ENCODE measurements at regions not wholly inside any gene's neighbourhood (a gene's known extent, or its start where the extent isn't known, plus 50 kb on each side); places are given as distances from the start of the nearest gene placed in this dataset.
"Not testable (repeated sequence)": the region's sequence is repeated elsewhere in the genome, so short reads cannot be mapped to it uniquely, and the experiment has no call there.

- no peak for DNase-seq (ENCODE audit: low read depth in 2 of 2, low spot score in 1 of 2)
Measured at GRCh38 chr3:102904629-102905028, 469.8 kb downstream of the ZPLD1 start.

DNA sequence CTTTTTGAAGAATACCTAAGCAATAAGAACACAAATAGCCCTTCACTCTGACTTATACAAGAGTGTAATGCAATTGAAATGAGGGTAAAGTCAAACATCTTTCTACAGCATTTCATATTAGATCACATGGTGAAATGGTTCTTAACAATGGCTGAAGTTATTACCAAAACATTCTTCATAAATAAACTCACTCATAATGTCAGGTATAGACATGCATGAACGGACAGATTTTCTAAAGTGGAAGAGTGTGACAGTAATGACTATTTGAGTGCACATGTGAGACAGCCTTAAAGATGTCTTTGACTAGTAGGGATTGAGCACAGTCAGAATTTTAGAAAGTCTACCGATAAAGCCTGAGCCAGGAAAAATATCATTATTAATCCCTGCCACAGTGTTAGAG, 471.0 kb downstream of the ZPLD1 start:
- DNase-seq (ENCODE audit: low read depth in 2 of 2, low spot score in 1 of 2) = no peak

- no peak for DNase-seq (ENCODE audit: low read depth in 2 of 2, low spot score in 1 of 2)
Measured at GRCh38 chr3:102906818-102907217, 472.0 kb downstream of the ZPLD1 start.

- DNase-seq (ENCODE audit: low read depth in 2 of 2, low spot score in 1 of 2) = no peak
Measured at GRCh38 chr3:102909904-102910303, 475.1 kb downstream of the ZPLD1 start.

DNA sequence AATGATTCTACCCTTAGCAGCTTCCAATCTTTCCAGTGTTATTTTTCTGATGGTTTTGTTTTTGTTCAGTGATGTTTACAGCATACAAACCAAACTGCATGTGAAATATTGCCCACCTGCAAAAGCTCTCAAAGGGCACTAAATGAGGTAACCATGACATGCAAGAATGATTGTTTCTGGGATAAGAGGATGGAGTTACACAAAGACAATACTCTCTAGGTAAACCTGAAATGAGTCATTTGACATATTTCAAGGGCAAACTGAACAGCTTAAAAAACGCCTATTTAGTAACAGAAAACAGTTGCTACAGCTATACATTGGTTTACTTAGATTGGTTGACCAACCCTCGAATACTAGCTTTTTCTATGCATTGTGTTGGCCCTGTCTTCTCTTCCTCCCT, 481.7 kb downstream of the ZPLD1 start:
- no peak for DNase-seq (ENCODE audit: low read depth in 2 of 2, low spot score in 1 of 2)

DNA sequence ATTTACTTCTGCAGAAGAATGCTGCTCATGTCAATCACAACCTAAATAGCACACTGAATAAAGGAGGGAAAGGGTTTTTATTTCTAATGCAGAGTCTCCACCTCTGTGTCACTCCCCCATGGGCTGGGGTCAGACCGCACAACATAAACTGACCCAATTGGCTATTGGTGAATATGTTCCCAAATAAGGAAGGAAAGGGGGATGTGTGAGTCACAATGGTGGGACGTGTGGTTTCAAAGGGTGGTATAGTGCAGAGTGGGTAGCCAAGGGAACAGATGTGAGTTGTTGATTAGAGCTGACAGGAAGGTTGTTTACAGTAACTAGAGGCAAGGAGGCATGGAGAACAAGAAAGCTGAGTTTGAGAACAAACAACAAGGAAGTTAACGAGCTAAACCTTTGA, 491.8 kb downstream of the ZPLD1 start:
- DNase-seq (ENCODE audit: low read depth in 2 of 2, low spot score in 1 of 2) = no peak

GRCh38 chr3:102933377-102933776, 498.6 kb downstream of the ZPLD1 start:
- DNase-seq (ENCODE audit: low read depth in 2 of 2, low spot score in 1 of 2) = no peak

GRCh38 chr3:102936511-102937045, 501.8 kb downstream of the ZPLD1 start:
- DNase-seq (ENCODE audit: low read depth in 2 of 2, low spot score in 1 of 2) = no peak

DNA sequence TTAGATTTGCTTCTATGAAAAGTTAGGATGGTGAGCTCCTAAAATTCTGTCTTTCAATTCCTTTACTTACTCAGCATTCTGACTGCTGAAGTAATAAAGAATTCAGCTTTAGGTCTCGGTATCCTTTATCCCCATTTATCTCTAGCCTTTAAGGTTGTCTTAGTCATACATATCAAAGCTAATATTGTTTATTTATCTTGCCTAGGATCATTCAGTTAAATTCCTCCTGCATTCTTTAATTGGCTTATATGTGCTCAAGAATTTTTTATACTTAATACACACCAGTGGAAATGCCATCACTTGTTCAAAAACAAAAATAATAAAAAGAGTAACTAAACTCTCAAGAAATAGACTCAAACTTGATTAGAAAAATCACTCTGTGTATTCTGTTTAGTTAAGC, 507.0 kb downstream of the ZPLD1 start:
- DNase-seq (ENCODE audit: low read depth in 2 of 2, low spot score in 1 of 2) = no peak

DNA sequence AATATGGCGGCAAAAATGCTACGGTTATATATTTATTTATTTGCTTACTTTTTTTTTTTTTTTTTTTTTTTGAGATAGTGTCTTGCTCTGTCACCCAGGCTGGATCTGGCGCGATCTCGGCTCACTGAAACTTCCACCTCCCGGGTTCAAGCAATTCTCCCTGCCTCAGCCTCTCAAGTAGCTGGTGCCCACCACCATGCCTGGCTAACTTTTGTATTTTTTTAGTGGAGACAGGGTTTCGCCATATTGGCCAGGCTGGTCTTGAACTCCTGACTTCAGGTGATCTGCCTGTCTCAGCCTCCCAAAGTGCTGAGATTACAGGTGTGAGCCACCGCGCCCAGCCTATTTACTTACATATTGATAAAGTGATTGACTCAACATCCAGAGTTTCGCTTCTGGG, 511.6 kb downstream of the ZPLD1 start:
- not testable (repeated sequence) for DNase-seq (ENCODE audit: low read depth in 2 of 2, low spot score in 1 of 2)

DNA sequence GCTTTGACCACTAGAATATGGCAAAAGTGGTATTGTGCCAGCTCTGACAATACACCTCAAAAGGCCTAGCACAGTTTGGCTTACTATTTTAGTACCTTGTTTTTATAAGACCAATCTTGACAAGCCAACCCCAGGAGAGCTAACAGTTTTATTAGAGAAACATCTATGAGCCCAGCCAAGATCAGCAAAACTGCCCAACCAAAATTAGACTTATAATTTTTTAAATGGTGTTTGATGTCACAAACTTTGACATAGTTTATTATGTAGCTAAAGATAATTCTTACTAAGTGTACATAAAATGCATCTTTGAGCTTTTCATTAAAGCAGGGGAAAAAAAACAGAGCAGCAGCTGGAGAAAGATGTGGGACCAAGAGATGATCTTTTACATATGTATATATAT, 537.5 kb downstream of the ZPLD1 start:
- no peak for DNase-seq (ENCODE audit: low read depth in 2 of 2, low spot score in 1 of 2)

DNA sequence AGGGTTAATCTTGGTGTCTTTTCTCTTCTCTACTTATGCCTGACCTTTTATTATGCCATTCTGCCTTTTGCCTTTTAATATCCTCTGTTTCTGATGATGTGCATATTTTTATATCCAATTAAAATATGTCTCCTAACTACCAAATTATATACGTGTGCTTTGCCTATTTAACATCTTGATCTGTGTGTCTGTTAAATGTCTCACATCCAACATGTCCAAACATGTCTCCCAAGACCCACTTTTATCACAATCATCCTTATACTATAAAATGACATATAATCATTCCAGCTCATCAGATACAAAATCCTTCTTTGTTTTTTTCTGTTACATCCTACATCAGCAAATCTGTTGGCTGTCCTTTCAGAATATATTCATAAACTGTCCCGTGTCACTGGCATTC, 539.5 kb downstream of the ZPLD1 start:
- no peak for DNase-seq (ENCODE audit: low read depth in 2 of 2, low spot score in 1 of 2)

DNA sequence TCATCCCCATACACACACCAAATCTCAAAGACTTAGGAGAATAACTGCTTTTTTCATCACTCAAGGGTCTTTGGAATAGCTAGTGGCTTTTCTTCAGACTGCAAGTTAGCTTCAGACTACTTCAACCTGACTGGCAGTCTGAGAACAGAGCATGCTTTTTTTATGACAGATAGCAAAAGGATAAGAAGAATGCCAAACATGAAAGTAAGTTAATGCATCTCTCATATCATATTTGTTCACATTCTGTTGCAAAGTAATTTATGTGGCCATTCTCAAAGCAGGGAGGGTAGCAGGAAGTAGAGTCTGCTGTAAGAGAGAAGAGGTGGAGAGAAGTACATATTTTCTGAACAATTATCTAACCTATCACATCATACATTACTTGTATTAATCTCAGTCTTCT, 544.4 kb downstream of the ZPLD1 start:
- DNase-seq (ENCODE audit: low read depth in 2 of 2, low spot score in 1 of 2) = no peak

GRCh38 chr3:102979682-102980354, 545.0 kb downstream of the ZPLD1 start:
- no peak for DNase-seq (ENCODE audit: low read depth in 2 of 2, low spot score in 1 of 2)

GRCh38 chr3:102980355-102980696, 545.5 kb downstream of the ZPLD1 start:
- DNase-seq (ENCODE audit: low read depth in 2 of 2, low spot score in 1 of 2) = no peak

- no peak for DNase-seq (ENCODE audit: low read depth in 2 of 2, low spot score in 1 of 2)
Measured at GRCh38 chr3:103002425-103003176, 567.8 kb downstream of the ZPLD1 start.

DNA sequence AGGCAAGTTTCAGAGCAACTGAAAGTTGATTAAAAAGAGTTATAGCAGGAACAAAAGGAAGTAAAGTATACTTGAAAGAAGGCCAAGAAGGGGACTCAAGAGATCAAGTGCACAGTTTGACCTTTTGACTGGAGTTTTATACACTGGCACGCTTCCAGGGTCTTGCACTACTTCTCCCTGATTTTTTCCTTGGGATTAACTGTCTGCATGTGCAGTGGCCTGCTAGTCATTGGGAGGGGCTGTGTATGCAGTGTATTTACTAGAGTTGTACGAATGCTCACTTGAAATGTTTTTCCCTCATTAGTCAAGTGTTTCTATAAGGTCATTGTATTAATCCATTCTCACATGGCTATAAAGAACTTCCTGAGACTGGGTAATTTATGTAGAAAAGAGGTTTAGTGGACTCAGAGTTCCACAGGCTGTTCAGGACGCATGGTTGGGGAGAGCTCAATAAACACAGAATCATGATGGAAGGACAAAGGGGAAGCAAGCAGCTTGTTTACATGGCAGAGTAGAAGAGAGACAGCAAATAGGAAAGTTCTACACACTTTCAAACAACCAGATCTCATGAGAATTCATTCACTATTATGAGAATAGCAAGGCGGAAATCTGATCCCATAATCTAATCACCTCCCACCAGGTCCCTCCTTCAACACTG, 571.8 kb downstream of the ZPLD1 start:
- no peak for DNase-seq (ENCODE audit: low read depth in 2 of 2, low spot score in 1 of 2)

GRCh38 chr3:103009609-103010008, 574.8 kb downstream of the ZPLD1 start:
- no peak for DNase-seq (ENCODE audit: low read depth in 2 of 2, low spot score in 1 of 2)

DNA sequence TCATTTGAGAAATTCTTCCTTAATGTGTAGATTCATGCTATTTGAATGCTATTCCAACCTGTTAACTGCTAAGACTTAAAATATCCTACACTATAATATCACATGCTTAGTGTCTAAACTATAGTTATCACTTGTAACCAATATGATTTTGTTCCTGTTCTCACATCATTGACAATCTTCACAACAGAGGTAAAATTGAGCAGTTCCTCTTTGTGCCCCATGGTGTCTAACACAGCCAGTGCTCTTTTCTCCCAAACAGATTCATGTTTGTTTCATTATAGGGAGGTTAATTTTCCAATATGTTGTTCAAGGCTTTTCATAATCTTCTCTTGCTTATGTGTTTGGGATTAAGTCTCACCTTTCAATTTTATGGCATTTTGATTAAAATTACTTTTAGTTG, 591.1 kb downstream of the ZPLD1 start:
- DNase-seq (ENCODE audit: low read depth in 2 of 2, low spot score in 1 of 2) = no peak

DNA sequence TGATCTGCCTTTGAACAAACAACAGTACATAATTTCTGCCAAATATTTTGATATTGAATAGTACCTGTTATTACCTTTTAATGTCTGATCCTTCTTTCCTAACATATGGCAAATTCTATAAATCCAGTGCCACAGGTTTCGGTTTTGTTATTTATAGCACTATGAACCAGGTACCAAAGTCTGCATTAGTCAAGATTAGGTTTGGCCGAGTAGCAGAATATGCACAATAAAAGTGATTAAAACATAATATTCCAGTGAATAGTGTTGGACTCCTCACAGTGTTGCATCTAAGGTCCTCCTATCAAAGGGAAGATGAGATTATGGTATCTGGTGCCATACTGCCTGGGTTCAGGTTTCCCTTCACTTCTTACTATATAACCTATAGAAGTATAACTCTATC, 599.0 kb downstream of the ZPLD1 start:
- DNase-seq (ENCODE audit: low read depth in 2 of 2, low spot score in 1 of 2) = no peak

DNA sequence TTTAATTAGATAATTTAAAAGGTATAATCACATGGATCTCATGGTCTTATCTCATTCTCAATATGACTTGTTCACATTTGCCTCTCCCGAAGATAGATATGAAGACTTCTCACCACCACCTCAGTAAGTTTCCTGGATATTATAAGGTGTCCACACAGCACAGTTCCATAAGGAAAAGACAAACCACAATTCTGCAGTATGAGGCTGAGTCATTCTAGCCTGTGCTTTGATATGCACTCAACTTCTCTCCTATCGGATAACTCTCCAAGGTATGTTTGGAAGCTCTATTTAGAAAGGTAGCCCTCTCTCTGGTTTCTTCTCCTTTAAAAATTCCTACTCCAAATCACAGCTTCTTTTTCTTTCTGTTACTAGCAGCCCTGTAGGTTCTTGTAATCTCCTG, 612.8 kb downstream of the ZPLD1 start:
- no peak for DNase-seq (ENCODE audit: low read depth in 2 of 2, low spot score in 1 of 2)

DNA sequence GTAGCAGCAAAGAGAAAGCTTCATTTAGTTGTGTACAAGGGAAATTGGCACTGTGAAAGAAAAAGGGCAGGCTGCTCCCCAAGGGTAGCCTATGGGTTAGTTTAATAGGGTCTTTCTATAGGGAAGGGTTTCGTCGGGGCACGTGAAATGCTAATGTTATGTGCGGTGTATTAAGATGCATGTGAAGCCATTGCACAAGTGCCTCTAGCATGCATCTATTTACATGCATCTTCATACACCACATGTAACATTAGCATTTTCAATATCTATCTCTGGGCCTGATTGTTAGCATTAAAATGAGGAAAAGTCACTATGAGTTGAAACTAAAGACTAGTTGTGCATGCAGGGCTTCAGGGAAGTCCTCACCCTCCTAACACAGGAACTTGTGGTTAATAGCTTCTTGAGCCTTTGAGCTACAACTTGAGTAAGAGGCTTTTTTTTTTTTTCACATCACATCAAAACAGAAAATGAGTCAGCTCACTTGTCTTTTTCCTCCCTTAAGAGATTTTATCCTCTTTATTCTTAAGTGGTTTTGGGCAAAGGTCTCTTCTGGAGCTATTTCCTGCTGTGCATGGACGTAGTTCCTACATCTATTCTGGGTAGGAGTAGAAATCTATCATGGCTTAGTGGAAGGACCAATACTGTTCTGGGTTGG, 613.4 kb downstream of the ZPLD1 start:
- DNase-seq (ENCODE audit: low read depth in 2 of 2, low spot score in 1 of 2) = no peak

Measured in stimulated activated CD8-positive, alpha-beta memory T cell treated with anti-CD3 and anti-CD28 coated beads, Interleukin-4, amount 100 ng/mL, for 4 hours (primary cell).